ENCODE measurements at regions not wholly inside any gene's neighbourhood (a gene's known extent, or its start where the extent isn't known, plus 50 kb on each side); places are given as distances from the start of the nearest gene placed in this dataset.

DNA sequence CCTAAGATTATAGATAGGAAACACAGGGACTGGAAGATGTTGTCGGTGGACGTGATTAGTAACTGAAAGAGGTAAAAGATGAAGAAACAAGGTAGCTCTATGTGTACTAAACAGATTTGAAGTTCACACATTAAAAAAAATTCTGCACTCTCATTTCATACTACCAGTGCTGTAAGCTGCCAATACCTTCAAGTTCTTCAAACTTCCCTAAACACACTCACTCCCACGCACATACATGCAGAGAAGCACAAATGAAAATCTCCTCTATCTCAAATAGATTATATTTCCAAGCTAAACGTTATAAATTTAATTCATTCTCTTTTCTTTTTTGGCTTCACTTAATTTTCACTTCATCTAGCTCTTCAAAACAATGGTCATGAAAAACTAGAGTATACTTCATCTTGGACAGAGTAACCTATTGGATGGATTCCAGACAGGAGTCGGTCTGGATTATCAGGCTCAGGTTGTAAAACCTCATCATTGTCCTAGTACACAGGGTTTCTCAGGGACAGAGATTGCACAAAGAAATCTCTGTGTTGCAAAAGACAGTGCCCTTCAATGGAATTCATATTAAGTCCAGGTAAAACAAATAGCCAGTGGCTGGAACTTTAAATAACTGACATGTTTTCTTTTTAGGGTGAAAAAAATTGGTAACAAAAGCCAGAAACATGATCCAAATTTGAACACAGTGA, 408.1 kb upstream of the ZNF385D start:
- TF ChIP-seq, protein P1, sequence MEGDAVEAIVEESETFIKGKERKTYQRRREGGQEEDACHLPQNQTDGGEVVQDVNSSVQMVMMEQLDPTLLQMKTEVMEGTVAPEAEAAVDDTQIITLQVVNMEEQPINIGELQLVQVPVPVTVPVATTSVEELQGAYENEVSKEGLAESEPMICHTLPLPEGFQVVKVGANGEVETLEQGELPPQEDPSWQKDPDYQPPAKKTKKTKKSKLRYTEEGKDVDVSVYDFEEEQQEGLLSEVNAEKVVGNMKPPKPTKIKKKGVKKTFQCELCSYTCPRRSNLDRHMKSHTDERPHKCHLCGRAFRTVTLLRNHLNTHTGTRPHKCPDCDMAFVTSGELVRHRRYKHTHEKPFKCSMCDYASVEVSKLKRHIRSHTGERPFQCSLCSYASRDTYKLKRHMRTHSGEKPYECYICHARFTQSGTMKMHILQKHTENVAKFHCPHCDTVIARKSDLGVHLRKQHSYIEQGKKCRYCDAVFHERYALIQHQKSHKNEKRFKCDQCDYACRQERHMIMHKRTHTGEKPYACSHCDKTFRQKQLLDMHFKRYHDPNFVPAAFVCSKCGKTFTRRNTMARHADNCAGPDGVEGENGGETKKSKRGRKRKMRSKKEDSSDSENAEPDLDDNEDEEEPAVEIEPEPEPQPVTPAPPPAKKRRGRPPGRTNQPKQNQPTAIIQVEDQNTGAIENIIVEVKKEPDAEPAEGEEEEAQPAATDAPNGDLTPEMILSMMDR (IDR thresholded peaks at IDR 0.05), result no peak
- TF ChIP-seq POLR2A (IDR thresholded peaks at IDR 0.05), result no peak
